WERI-Rb-1 (cell line): ENCODE measurements at regions not wholly inside any gene's neighbourhood (a gene's known extent, or its start where the extent isn't known, plus 50 kb on each side); places are given as distances from the start of the nearest gene placed in this dataset.

Experiments
- DNase-seq: peaks from one replicate; pipeline ENCODE4 v3.0.0-alpha.2; 2020
- H3K27ac ChIP-seq: fragments of 250-450 bp; sonication (Bioruptor Pico); 2 replicates; pipeline ENCODE4 v1.5.1; 2020; ENCODE audit warnings: mild to moderate bottlenecking, moderate library complexity
- H3K27me3 ChIP-seq: fragments of 250-450 bp; sonication (Bioruptor Pico); 2 replicates; pipeline ENCODE4 v1.5.1; 2021; ENCODE audit warnings: mild to moderate bottlenecking, low read depth, moderate library complexity; ENCODE audit not compliant: insufficient read depth, severe bottlenecking
- H3K36me3 ChIP-seq: fragments of 250-450 bp; sonication (Bioruptor Pico); 2 replicates; pipeline ENCODE4 v1.5.1; 2020; ENCODE audit warnings: mild to moderate bottlenecking, moderate library complexity
- H3K4me3 ChIP-seq: 2 replicates; pipeline ENCODE4 v1.5.1; 2011; ENCODE audit warnings: low read depth, mild to moderate bottlenecking, control low read depth, low read length
- H3K9me3 ChIP-seq: fragments of 250-450 bp; sonication (Bioruptor Pico); 2 replicates; pipeline ENCODE4 v1.5.1; 2021; ENCODE audit warnings: mild to moderate bottlenecking, moderate library complexity; ENCODE audit not compliant: severe bottlenecking
- CTCF ChIP-seq: IDR thresholded peaks from 2 replicates; pipeline ENCODE4 v1.5.1; 2011; ENCODE audit warnings: low read depth, mild to moderate bottlenecking, control low read depth, inconsistent platforms, low read length

- Histone ChIP-seq H3K27ac (no peak overlapping the region), H3K9me3 (no peaks in the 10 kb centered on the region), H3K4me3 (no peak overlapping the region), H3K36me3 (no peaks in the 10 kb centered on the region), H3K27me3 (no peaks in the 10 kb centered on the region)
- TF ChIP-seq CTCF, result peak; percentile 36; the same call in 1 of the 2 replicates
- no peak for DNase-seq
These were observed 1963.3 kb upstream of the CDH9 start for GRCh38 chr5:29001666-29002065.

- Histone ChIP-seq H3K9me3 (peaks cover 2% of the 10 kb centered on the region), H3K4me3 (no peak overlapping the region), H3K27me3 (no peaks in the 10 kb centered on the region), H3K36me3 (no peaks in the 10 kb centered on the region), H3K27ac (no peak overlapping the region)
- DNase-seq, result no peak
- no peak for TF ChIP-seq CTCF
These were observed 1946.3 kb upstream of the CDH9 start for GRCh38 chr5:28984639-28985038.

GRCh38 chr5:28975508-28975907 is 1937.1 kb upstream of the CDH9 start:
- TF ChIP-seq CTCF, result no peak
- no peak overlapping the region for H3K27ac ChIP-seq
- no peaks in the 10 kb centered on the region for H3K27me3 ChIP-seq
- peaks cover 4% of the 10 kb centered on the region for H3K9me3 ChIP-seq
- H3K36me3 ChIP-seq, result no peaks in the 10 kb centered on the region
- DNase-seq, result no peak
- no peak overlapping the region for H3K4me3 ChIP-seq

GRCh38 chr5:28967848-28968247 is 1929.5 kb upstream of the CDH9 start:
- TF ChIP-seq CTCF, result no peak
- DNase-seq, result no peak
- Histone ChIP-seq H3K36me3 (no peaks in the 10 kb centered on the region), H3K27ac (no peak overlapping the region), H3K27me3 (no peaks in the 10 kb centered on the region), H3K4me3 (no peak overlapping the region), H3K9me3 (peaks cover under 1% of the 10 kb centered on the region)

- H3K27me3 ChIP-seq, result no peaks in the 10 kb centered on the region
- no peak for TF ChIP-seq CTCF
- H3K9me3 ChIP-seq, result no peaks in the 10 kb centered on the region
These were observed 1923.4 kb upstream of the CDH9 start for GRCh38 chr5:28961816-28962215.

GRCh38 chr5:28958581-28958980 is 1920.2 kb upstream of the CDH9 start:
- Histone ChIP-seq H3K36me3 (no peaks in the 10 kb centered on the region), H3K27me3 (no peaks in the 10 kb centered on the region), H3K9me3 (no peaks in the 10 kb centered on the region), H3K4me3 (no peak overlapping the region), H3K27ac (no peak overlapping the region)
- DNase-seq, result no peak
- no peak for TF ChIP-seq CTCF

More at GRCh38 chr5:28961816-28962215, 1923.4 kb upstream of the CDH9 start:
- no peak overlapping the region for H3K27ac ChIP-seq
- DNase-seq, result no peak
- no peaks in the 10 kb centered on the region for H3K36me3 ChIP-seq
- H3K4me3 ChIP-seq, result no peak overlapping the region
